Hepatocyte (in vitro differentiated cells): ENCODE measurements at regions not wholly inside any gene's neighbourhood (a gene's known extent, or its start where the extent isn't known, plus 50 kb on each side); places are given as distances from the start of the nearest gene placed in this dataset.
"Not testable (repeated sequence)": the region's sequence is repeated elsewhere in the genome, so short reads cannot be mapped to it uniquely, and the experiment has no call there.

ENCODE experiments used
- EZH2 ChIP-seq: fragments of 200-600 bp; sonication (generic); IDR thresholded peaks from 2 replicates; pipeline ENCODE4 v1.6.1; 2016; ENCODE audit warnings: antibody characterized with exemption, mild to moderate bottlenecking, borderline replicate concordance
- TF ChIP-seq, protein P1 (sequence below): fragments of 200-600 bp; sonication (generic); IDR thresholded peaks from 2 replicates; pipeline ENCODE4 v1.5.1; 2016; ENCODE audit warnings: antibody characterized with exemption, mild to moderate bottlenecking; ENCODE audit not compliant: poor library complexity

- TF ChIP-seq, protein P1, sequence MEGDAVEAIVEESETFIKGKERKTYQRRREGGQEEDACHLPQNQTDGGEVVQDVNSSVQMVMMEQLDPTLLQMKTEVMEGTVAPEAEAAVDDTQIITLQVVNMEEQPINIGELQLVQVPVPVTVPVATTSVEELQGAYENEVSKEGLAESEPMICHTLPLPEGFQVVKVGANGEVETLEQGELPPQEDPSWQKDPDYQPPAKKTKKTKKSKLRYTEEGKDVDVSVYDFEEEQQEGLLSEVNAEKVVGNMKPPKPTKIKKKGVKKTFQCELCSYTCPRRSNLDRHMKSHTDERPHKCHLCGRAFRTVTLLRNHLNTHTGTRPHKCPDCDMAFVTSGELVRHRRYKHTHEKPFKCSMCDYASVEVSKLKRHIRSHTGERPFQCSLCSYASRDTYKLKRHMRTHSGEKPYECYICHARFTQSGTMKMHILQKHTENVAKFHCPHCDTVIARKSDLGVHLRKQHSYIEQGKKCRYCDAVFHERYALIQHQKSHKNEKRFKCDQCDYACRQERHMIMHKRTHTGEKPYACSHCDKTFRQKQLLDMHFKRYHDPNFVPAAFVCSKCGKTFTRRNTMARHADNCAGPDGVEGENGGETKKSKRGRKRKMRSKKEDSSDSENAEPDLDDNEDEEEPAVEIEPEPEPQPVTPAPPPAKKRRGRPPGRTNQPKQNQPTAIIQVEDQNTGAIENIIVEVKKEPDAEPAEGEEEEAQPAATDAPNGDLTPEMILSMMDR = not testable (repeated sequence)
- not testable (repeated sequence) for TF ChIP-seq EZH2
Measured at GRCh38 chr2:134040626-134041172, 213.2 kb upstream of the MGAT5 start.
